ENCODE measurements at regions not wholly inside any gene's neighbourhood (a gene's known extent, or its start where the extent isn't known, plus 50 kb on each side); places are given as distances from the start of the nearest gene placed in this dataset.
A peak's percentile ranks its signal among the peaks of the same experiment; 100 is the strongest.

DNA sequence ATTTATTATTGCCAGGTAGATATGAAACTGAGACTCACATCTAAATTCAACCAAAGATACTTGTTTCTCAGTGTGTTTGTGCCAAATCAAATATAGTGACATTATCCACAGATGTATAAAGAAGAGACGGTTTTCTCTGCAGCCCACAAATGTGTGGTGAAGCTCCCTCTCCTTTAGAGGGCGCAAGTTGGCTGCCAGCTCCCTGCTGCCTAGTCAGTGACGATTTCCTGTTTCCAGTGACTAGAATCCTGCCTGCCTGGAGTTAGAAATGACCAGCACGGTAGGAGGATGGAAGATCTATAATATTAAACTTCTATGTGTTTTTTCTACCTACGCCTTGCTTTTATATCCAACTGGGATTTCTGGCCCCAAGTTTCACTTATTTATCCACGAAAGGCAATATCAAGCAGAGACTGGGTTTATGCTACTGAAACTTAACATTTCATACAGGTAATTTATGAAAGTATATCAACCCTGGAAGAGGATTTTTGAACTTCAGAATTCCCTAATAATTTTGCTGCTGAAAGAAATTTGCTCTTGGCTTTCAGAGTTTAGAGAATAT lies 1793.7 kb upstream of the TENM3 start:
- H3K27me3 ChIP-seq (ENCODE audit: insufficient read depth, poor library complexity, severe bottlenecking), result no peaks in the 10 kb centered on the region
- no peak overlapping the region for H3K27ac ChIP-seq (replicated peaks)
- TF ChIP-seq, protein P1, sequence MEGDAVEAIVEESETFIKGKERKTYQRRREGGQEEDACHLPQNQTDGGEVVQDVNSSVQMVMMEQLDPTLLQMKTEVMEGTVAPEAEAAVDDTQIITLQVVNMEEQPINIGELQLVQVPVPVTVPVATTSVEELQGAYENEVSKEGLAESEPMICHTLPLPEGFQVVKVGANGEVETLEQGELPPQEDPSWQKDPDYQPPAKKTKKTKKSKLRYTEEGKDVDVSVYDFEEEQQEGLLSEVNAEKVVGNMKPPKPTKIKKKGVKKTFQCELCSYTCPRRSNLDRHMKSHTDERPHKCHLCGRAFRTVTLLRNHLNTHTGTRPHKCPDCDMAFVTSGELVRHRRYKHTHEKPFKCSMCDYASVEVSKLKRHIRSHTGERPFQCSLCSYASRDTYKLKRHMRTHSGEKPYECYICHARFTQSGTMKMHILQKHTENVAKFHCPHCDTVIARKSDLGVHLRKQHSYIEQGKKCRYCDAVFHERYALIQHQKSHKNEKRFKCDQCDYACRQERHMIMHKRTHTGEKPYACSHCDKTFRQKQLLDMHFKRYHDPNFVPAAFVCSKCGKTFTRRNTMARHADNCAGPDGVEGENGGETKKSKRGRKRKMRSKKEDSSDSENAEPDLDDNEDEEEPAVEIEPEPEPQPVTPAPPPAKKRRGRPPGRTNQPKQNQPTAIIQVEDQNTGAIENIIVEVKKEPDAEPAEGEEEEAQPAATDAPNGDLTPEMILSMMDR (IDR thresholded peaks at IDR 0.05; ENCODE audit: insufficient read depth, low read length), result peak; percentile 38
- TF ChIP-seq GABPA (IDR thresholded peaks at IDR 0.05; ENCODE audit: low read depth), result peak; percentile 40; the same call in 1 of the 2 replicates
- no peak for TF ChIP-seq SPI1 (IDR thresholded peaks at IDR 0.05; ENCODE audit: borderline replicate concordance, low read depth)
- DNase-seq (ENCODE audit: low read depth in 1 of 2, low spot score in 1 of 2), result peak in 1 of 2 experiments; percentile 24
- H3K4me3 ChIP-seq (replicated peaks; ENCODE audit: insufficient read depth, low read length), result no peak overlapping the region

DNA sequence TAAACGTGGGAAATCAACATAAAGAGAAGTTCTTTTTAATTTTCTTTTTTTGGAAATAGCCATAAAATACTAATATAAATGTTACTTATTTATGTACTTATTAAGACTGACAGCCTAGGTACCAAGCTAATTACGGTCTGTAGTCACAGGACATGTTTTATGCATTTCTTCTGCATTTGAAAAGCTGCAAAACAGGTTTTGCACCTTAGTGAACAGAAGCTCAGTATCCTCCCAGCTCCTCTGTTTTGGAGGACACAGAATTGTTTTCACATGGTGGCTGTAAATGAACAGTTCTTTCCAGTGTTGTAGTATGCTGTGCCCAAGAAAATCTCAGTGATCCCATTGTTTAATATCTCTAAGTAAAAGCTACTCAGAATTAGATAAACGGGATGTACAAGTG lies 1788.0 kb upstream of the TENM3 start:
- no peak for DNase-seq (ENCODE audit: low read depth in 1 of 2, low spot score in 1 of 2)
- Histone ChIP-seq H3K27ac (replicated peaks) (no peak overlapping the region), H3K4me3 (replicated peaks; ENCODE audit: insufficient read depth, low read length) (no peak overlapping the region), H3K27me3 (ENCODE audit: insufficient read depth, poor library complexity, severe bottlenecking) (no peaks in the 10 kb centered on the region)
- TF ChIP-seq POLR2AphosphoS5 (IDR thresholded peaks at IDR 0.05; ENCODE audit: low read depth) (no peak), GABPA (IDR thresholded peaks at IDR 0.05; ENCODE audit: low read depth) (no peak), SPI1 (IDR thresholded peaks at IDR 0.05; ENCODE audit: borderline replicate concordance, low read depth) (no peak)
- TF ChIP-seq, protein P2, sequence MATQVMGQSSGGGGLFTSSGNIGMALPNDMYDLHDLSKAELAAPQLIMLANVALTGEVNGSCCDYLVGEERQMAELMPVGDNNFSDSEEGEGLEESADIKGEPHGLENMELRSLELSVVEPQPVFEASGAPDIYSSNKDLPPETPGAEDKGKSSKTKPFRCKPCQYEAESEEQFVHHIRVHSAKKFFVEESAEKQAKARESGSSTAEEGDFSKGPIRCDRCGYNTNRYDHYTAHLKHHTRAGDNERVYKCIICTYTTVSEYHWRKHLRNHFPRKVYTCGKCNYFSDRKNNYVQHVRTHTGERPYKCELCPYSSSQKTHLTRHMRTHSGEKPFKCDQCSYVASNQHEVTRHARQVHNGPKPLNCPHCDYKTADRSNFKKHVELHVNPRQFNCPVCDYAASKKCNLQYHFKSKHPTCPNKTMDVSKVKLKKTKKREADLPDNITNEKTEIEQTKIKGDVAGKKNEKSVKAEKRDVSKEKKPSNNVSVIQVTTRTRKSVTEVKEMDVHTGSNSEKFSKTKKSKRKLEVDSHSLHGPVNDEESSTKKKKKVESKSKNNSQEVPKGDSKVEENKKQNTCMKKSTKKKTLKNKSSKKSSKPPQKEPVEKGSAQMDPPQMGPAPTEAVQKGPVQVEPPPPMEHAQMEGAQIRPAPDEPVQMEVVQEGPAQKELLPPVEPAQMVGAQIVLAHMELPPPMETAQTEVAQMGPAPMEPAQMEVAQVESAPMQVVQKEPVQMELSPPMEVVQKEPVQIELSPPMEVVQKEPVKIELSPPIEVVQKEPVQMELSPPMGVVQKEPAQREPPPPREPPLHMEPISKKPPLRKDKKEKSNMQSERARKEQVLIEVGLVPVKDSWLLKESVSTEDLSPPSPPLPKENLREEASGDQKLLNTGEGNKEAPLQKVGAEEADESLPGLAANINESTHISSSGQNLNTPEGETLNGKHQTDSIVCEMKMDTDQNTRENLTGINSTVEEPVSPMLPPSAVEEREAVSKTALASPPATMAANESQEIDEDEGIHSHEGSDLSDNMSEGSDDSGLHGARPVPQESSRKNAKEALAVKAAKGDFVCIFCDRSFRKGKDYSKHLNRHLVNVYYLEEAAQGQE (IDR thresholded peaks at IDR 0.05; ENCODE audit: insufficient replicate concordance, low read depth), result no peak
- TF ChIP-seq, protein P1 (IDR thresholded peaks at IDR 0.05; ENCODE audit: insufficient read depth, low read length), result no peak

DNA sequence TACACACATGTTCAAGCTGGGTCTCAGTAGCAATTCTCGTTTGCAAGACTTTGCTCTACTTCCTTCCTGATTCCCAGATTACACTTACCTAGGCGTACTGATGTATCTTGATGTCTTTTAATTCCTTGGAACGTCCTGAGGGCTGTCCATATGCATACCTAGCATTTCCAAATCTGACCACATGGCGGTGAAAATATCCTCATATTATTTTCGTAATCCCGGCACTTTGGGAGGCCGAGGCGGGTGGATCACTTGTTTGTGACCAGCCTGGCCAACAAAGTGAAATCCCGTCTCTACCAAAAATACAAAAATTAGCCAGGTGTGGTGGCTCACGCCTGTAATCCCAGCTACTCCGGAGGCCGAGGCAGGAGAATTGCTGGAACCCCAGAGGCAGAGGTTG lies 1786.3 kb upstream of the TENM3 start:
- Histone ChIP-seq H3K4me3 (replicated peaks; ENCODE audit: insufficient read depth, low read length) (no peak overlapping the region), H3K27me3 (ENCODE audit: insufficient read depth, poor library complexity, severe bottlenecking) (no peaks in the 10 kb centered on the region), H3K27ac (replicated peaks) (no peak overlapping the region)
- DNase-seq (ENCODE audit: low read depth in 1 of 2, low spot score in 1 of 2), result no peak
- TF ChIP-seq SPI1 (IDR thresholded peaks at IDR 0.05; ENCODE audit: borderline replicate concordance, low read depth) (no peak), GABPA (IDR thresholded peaks at IDR 0.05; ENCODE audit: low read depth) (no peak), POLR2AphosphoS5 (IDR thresholded peaks at IDR 0.05; ENCODE audit: low read depth) (no peak)
- TF ChIP-seq, protein P2 (IDR thresholded peaks at IDR 0.05; ENCODE audit: insufficient replicate concordance, low read depth), result no peak
- TF ChIP-seq, protein P1 (IDR thresholded peaks at IDR 0.05; ENCODE audit: insufficient read depth, low read length), result no peak

DNA sequence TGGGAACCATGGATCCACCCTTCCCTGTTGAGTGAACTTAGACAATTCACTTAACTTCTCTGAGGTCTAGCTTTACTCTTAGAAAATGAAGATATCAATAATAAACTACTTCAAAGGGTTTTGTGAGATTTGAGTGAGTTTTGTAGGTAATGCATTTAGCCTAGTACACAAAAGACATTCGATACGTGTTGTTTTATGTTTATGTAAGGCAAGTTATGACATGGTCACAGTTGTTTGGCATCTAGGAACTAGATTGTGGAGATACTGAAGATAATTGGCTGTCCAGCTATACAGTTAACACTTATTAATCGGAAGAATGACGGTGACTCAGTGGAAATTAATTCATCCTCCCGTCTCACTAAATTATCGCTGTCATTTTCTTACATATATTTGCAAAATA lies 1781.1 kb upstream of the TENM3 start:
- TF ChIP-seq GABPA (IDR thresholded peaks at IDR 0.05; ENCODE audit: low read depth), result no peak
- TF ChIP-seq POLR2AphosphoS5 (IDR thresholded peaks at IDR 0.05; ENCODE audit: low read depth), result no peak
- no peak for TF ChIP-seq SPI1 (IDR thresholded peaks at IDR 0.05; ENCODE audit: borderline replicate concordance, low read depth)
- TF ChIP-seq, protein P2 (IDR thresholded peaks at IDR 0.05; ENCODE audit: insufficient replicate concordance, low read depth), result no peak
- no peak for DNase-seq (ENCODE audit: low read depth in 1 of 2, low spot score in 1 of 2)
- Histone ChIP-seq H3K4me3 (replicated peaks; ENCODE audit: insufficient read depth, low read length) (no peak overlapping the region), H3K27ac (replicated peaks) (no peak overlapping the region), H3K27me3 (ENCODE audit: insufficient read depth, poor library complexity, severe bottlenecking) (no peaks in the 10 kb centered on the region)

Measured in HL-60 (cell line).